Fibroblast of pulmonary artery (primary cell): ENCODE measurements at regions not wholly inside any gene's neighbourhood (a gene's known extent, or its start where the extent isn't known, plus 50 kb on each side); places are given as distances from the start of the nearest gene placed in this dataset.

Experiments
- DNase-seq: peaks from one replicate; pipeline ENCODE4 v3.0.0-alpha.2; 2010; ENCODE audit warnings: low read depth
- H3K4me3 ChIP-seq: replicated peaks from 2 replicates; pipeline ENCODE4 v1.5.1; 2011; ENCODE audit warnings: low read depth, mild to moderate bottlenecking, control low read depth, low read length, moderate library complexity
- TF ChIP-seq, protein P1 (sequence below): IDR thresholded peaks from 2 replicates; pipeline ENCODE4 v1.5.1; 2011; ENCODE audit warnings: mild to moderate bottlenecking, control low read depth, low read length, inconsistent platforms; ENCODE audit errors: missing control alignments

DNA sequence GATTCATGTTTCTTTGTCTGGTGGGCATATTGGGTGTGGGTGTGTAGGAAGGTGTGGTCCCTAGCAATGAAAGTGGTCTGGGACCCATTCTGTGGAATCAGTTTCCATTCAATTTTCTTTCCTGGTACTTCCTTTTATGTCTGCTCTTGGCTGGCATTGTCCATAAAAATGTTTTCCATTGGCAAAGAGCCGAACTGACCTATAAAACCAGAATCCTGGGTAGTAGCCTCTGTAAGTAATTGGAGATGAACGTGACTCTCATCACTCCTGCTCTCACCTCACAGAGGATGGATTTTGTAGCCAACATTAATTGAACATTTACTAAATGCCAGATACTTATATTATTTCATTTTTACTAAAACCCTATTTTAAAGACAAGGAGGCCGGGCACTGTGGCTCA, 66.5 kb upstream of the IRX3 start:
- TF ChIP-seq, protein P1, sequence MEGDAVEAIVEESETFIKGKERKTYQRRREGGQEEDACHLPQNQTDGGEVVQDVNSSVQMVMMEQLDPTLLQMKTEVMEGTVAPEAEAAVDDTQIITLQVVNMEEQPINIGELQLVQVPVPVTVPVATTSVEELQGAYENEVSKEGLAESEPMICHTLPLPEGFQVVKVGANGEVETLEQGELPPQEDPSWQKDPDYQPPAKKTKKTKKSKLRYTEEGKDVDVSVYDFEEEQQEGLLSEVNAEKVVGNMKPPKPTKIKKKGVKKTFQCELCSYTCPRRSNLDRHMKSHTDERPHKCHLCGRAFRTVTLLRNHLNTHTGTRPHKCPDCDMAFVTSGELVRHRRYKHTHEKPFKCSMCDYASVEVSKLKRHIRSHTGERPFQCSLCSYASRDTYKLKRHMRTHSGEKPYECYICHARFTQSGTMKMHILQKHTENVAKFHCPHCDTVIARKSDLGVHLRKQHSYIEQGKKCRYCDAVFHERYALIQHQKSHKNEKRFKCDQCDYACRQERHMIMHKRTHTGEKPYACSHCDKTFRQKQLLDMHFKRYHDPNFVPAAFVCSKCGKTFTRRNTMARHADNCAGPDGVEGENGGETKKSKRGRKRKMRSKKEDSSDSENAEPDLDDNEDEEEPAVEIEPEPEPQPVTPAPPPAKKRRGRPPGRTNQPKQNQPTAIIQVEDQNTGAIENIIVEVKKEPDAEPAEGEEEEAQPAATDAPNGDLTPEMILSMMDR, result no peak
- no peak for DNase-seq
- H3K4me3 ChIP-seq, result no peak overlapping the region

DNA sequence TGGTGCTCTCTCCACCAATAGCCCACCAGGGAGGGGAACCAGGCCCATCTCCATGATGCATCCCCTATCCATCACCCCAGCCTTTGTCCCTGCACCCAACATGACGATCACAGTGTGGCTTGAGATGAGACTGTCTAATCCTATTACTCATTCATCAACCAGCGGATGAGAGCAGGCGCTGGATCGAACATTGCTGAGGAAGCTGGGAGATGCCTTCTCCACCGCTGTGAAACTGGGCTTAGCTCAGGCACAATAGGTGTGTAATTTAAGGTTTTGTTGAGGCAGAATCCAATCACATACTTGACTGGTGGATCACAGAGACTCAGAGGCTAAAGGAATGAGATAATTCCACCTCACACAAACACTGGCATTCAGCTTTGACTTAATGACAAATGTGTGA, 64.6 kb upstream of the IRX3 start:
- TF ChIP-seq, protein P1, result no peak
- H3K4me3 ChIP-seq, result no peak overlapping the region
- DNase-seq, result no peak

DNA sequence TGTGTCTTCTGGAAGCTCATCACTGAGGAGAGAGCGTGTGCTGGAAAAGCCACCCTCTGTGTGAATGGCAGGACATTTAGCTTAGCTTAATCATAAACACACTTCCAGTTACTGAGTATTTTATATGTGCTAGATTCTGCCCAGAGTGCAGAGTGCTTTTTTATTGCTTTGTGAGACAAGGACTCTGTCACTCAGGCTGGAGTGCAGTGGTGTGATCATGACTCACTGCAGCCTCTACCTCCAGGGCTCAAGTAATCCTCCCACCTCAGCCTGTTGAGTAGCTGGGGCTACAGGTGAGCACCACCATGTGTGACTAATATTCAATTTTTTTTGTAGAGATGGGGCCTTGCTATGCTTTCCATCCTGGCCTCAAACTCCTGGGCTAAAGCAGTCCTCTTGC, 61.4 kb upstream of the IRX3 start:
- H3K4me3 ChIP-seq, result no peak overlapping the region
- TF ChIP-seq, protein P1, result no peak
- DNase-seq, result no peak

DNA sequence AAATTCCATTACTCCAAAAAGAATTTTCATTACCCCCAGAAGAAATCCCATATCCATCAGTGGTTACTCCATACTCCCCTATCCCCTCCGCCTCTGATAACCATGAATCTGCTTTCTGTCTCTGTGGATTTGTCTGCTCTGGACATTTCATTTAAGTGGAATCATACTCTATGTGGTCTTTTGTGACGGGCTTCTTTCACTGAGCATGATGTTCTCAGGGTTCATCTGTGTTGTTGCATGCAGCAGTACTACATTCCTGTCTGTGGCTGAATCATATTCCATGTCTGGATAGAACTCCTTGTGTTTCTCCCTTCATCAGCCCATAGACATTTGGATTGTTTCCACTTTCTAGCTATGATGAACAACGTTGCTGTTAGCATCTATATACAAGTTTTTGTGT, 59.5 kb upstream of the IRX3 start:
- peak; percentile 4 for DNase-seq
- no peak overlapping the region for H3K4me3 ChIP-seq
- TF ChIP-seq, protein P1, result no peak

DNA sequence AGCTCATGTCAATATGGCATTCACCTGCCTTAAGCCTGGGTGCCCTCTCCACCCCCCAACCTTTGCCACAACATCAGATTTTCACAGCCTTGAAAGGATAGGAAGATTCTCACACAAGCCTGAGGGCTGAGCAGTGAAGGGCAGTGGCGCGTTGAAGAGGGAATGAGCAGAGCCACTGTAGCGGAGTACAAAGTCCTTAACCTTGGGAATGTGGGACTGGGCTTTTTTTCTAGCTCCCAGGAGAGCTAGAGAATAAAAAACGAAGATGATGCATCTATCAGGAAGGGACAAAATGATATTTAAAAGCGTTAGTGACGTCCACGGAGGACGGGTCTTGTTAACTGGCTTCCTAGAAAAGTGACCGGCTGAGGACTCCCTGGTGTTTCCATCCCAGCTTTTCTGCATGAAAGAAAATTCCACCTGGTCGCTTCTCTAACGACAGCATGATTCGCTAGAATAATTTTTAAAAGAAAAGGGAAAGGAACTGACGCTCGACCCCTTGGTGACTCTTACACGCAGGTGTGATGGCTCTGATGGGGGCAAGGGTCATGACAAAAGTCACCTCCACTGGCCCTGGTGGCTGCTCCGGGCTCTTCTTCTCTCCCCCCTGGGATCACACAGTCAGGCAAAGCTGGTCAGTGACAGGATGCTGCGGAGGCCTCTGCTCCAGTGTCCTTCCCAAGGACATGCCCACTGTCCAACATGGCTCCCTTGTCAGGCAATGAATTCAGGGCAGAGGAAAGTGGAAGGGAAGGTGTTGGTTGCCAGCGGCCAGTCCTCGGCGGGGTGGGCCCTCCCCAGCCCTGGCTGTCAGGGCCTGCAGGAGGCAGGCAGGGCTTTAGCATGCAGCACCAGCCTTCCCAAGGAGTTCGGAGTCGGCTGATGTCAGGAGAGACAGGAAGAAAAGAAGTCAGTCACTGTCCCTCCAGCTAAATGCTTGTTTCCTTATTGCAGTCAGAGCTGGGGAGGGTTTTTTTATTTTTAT, 58.4 kb upstream of the IRX3 start:
- no peak overlapping the region for H3K4me3 ChIP-seq
- no peak for DNase-seq
- TF ChIP-seq, protein P1, result no peak

DNA sequence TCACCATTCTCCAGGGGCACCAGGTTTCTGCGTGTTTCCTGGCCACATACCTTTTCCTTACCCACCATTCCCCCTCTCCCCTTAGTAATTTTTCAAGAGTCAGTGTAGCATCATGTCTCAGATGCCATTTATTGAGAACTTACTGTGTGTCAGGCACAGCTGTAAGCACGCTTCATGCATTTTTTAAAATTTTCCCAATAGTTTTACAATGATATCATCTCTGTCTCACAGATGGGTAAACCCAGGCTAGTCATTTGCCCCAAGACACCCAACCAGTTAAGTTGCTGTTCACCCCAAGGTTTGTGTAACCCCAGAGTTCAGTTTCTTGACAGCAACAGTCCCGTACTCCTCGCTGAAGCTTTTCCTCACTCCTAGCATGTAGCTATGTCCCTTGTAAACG, 56.4 kb upstream of the IRX3 start:
- H3K4me3 ChIP-seq, result no peak overlapping the region
- TF ChIP-seq, protein P1, result no peak
- no peak for DNase-seq
